HEK293 (cell line): ENCODE measurements at regions not wholly inside any gene's neighbourhood (a gene's known extent, or its start where the extent isn't known, plus 50 kb on each side); places are given as distances from the start of the nearest gene placed in this dataset.
"Not testable (repeated sequence)": the region's sequence is repeated elsewhere in the genome, so short reads cannot be mapped to it uniquely, and the experiment has no call there.

Experiments
- BCL11A ChIP-seq: fragments of 450-650 bp; formaldehyde crosslinking; IDR thresholded peaks from 2 replicates; pipeline ENCODE4 v1.5.1; 2016; ENCODE audit warnings: low read depth, missing biosample characterization, missing genetic modification characterization
- FEZF1 ChIP-seq: fragments of 450-650 bp; formaldehyde crosslinking; IDR thresholded peaks from 2 replicates; pipeline ENCODE4 v1.5.1; 2016; ENCODE audit warnings: missing biosample characterization, missing genetic modification characterization
- TCF7L2 ChIP-seq: IDR thresholded peaks from 2 replicates; pipeline ENCODE4 v1.6.1; 2011; ENCODE audit warnings: low read depth, mild to moderate bottlenecking, inconsistent platforms, low read length, moderate library complexity, borderline replicate concordance
- ZBTB21 ChIP-seq: fragments of 450-650 bp; formaldehyde crosslinking; IDR thresholded peaks from 2 replicates; pipeline ENCODE4 v1.5.1; 2017; ENCODE audit warnings: missing biosample characterization, missing genetic modification characterization
- ZNF132 ChIP-seq: fragments of 450-650 bp; formaldehyde crosslinking; IDR thresholded peaks from 2 replicates; pipeline ENCODE4 v1.5.1; 2017; ENCODE audit warnings: missing biosample characterization, missing genetic modification characterization, borderline replicate concordance
- ZNF24 ChIP-seq: fragments of 450-650 bp; formaldehyde crosslinking; IDR thresholded peaks from 2 replicates; pipeline ENCODE4 v1.5.1; 2016; ENCODE audit warnings: missing biosample characterization, missing genetic modification characterization
- ZNF324 ChIP-seq: fragments of 450-650 bp; formaldehyde crosslinking; IDR thresholded peaks from 2 replicates; pipeline ENCODE4 v1.5.1; 2016; ENCODE audit warnings: missing biosample characterization, missing genetic modification characterization
- ZNF777 ChIP-seq: fragments of 450-650 bp; formaldehyde crosslinking; IDR thresholded peaks from 2 replicates; pipeline ENCODE4 v1.5.1; 2017; ENCODE audit warnings: missing biosample characterization, missing genetic modification characterization, borderline replicate concordance
- TF ChIP-seq, protein P1 (sequence below): fragments of 450-650 bp; formaldehyde crosslinking; IDR thresholded peaks from 2 replicates; pipeline ENCODE4 v1.5.1; 2016; ENCODE audit warnings: missing biosample characterization, missing genetic modification characterization
- TF ChIP-seq, protein P2 (sequence below): fragments of 450-650 bp; formaldehyde crosslinking; IDR thresholded peaks from 2 replicates; pipeline ENCODE4 v1.5.1; 2016; ENCODE audit warnings: missing biosample characterization, missing genetic modification characterization

DNA sequence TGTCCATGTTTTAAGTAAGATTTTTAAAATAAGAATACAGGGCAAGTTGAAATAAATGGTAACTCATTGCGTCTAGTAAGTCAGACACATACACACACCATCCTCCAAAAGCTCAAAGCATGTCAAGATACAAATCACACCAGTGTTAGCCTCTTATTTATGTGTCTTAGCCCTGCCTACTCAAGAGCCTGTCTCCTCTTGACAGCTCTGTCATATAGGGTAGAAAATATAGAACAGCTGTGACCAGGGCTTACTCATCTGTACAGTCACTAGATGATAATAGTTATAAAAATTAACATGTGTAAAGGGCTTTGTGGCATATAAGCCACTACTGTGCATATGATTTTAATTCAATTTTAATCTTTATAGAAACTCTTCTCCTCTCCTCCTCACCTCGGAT lies 76.6 kb upstream of the NOTCH2NLA start:
- TF ChIP-seq, protein P1, sequence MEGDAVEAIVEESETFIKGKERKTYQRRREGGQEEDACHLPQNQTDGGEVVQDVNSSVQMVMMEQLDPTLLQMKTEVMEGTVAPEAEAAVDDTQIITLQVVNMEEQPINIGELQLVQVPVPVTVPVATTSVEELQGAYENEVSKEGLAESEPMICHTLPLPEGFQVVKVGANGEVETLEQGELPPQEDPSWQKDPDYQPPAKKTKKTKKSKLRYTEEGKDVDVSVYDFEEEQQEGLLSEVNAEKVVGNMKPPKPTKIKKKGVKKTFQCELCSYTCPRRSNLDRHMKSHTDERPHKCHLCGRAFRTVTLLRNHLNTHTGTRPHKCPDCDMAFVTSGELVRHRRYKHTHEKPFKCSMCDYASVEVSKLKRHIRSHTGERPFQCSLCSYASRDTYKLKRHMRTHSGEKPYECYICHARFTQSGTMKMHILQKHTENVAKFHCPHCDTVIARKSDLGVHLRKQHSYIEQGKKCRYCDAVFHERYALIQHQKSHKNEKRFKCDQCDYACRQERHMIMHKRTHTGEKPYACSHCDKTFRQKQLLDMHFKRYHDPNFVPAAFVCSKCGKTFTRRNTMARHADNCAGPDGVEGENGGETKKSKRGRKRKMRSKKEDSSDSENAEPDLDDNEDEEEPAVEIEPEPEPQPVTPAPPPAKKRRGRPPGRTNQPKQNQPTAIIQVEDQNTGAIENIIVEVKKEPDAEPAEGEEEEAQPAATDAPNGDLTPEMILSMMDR (tag by site-specific recombination), result not testable (repeated sequence)
- not testable (repeated sequence) for TF ChIP-seq ZNF132; ZNF777 (tag by site-specific recombination); FEZF1; ZNF324 (tag by site-specific recombination); BCL11A (tag by site-specific recombination); ZBTB21 (tag by site-specific recombination); TCF7L2; ZNF24
- TF ChIP-seq, protein P2, sequence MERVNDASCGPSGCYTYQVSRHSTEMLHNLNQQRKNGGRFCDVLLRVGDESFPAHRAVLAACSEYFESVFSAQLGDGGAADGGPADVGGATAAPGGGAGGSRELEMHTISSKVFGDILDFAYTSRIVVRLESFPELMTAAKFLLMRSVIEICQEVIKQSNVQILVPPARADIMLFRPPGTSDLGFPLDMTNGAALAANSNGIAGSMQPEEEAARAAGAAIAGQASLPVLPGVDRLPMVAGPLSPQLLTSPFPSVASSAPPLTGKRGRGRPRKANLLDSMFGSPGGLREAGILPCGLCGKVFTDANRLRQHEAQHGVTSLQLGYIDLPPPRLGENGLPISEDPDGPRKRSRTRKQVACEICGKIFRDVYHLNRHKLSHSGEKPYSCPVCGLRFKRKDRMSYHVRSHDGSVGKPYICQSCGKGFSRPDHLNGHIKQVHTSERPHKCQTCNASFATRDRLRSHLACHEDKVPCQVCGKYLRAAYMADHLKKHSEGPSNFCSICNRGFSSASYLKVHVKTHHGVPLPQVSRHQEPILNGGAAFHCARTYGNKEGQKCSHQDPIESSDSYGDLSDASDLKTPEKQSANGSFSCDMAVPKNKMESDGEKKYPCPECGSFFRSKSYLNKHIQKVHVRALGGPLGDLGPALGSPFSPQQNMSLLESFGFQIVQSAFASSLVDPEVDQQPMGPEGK (tag by site-specific recombination), result not testable (repeated sequence)
